Omental fat pad (tissue), 3 donors: ENCODE measurements at regions not wholly inside any gene's neighbourhood (a gene's known extent, or its start where the extent isn't known, plus 50 kb on each side); places are given as distances from the start of the nearest gene placed in this dataset.
"Not testable (repeated sequence)": the region's sequence is repeated elsewhere in the genome, so short reads cannot be mapped to it uniquely, and the experiment has no call there.

Experiments used
- ATAC-seq: fragments of 150-250 bp; one replicate; pipeline ENCODE4 v1.9.1; 2016; ENCODE audit warnings: mild to moderate bottlenecking, moderate library complexity; ENCODE audit not compliant: low FRiP score
- DNase-seq: peaks from one replicate; pipeline ENCODE4 v3.0.0-alpha.2; 2019; ENCODE audit warnings: low spot score
- CTCF ChIP-seq, 3 donors: fragments of 450-650 bp; IDR thresholded peaks; one replicate each; pipeline ENCODE4 v1.5.1; 2016 to 2017; ENCODE audit warnings: antibody characterized with exemption in 3 of 3, mild to moderate bottlenecking in 3 of 3, moderate library complexity in 2 of 3

- ATAC-seq (no peak), DNase-seq (no peak)
- TF ChIP-seq CTCF (IDR thresholded peaks at IDR 0.05): no peak
Measured at GRCh38 chr7:145735061-145735460, 381.5 kb upstream of the CNTNAP2 start.

GRCh38 chr7:145732521-145732920, 384.1 kb upstream of the CNTNAP2 start:
- DNase-seq (no peak), ATAC-seq (no peak)
- no peak for TF ChIP-seq CTCF (IDR thresholded peaks at IDR 0.05)

- no peak for TF ChIP-seq CTCF (IDR thresholded peaks at IDR 0.05)
Measured at GRCh38 chr7:145729691-145730090, 386.9 kb upstream of the CNTNAP2 start.

GRCh38 chr7:145718129-145718528, 398.5 kb upstream of the CNTNAP2 start:
- TF ChIP-seq CTCF (IDR thresholded peaks at IDR 0.05): no peak
- DNase-seq: no peak
- no peak for ATAC-seq

More at GRCh38 chr7:145729691-145730090, 386.9 kb upstream of the CNTNAP2 start:
- DNase-seq (no peak), ATAC-seq (no peak)

GRCh38 chr7:145700488-145700887, 416.1 kb upstream of the CNTNAP2 start:
- DNase-seq (no peak), ATAC-seq (no peak)
- no peak for TF ChIP-seq CTCF (IDR thresholded peaks at IDR 0.05)

- DNase-seq: no peak
- no peak for ATAC-seq
- no peak for TF ChIP-seq CTCF (IDR thresholded peaks at IDR 0.05)
Measured at GRCh38 chr7:145698526-145699262, 417.9 kb upstream of the CNTNAP2 start.

- not testable (repeated sequence) for ATAC-seq, DNase-seq
Measured at GRCh38 chr7:145697412-145698107, 419.0 kb upstream of the CNTNAP2 start.
